Endothelial cell of umbilical vein (primary cell): ENCODE measurements at regions not wholly inside any gene's neighbourhood (a gene's known extent, or its start where the extent isn't known, plus 50 kb on each side); places are given as distances from the start of the nearest gene placed in this dataset.

Experiments
- BruUV-seq: library from RNA; stranded (reverse); fragments of 400-500 nt; replicated peaks from 2 replicates; lab custom pipeline; 2021; lab: Mats Ljungman, UMichigan
- CTCF ChIA-PET: fragments of 300-600, 350-600 bp; sonication (Branson Sonifier 250); formaldehyde crosslinking; loops from one replicate; lab custom pipeline; 2021; ENCODE audit warnings: antibody characterized with exemption, inconsistent platforms; lab: Charles Lee
- POLR2A ChIA-PET: fragments of 300-600, 350-600 bp; sonication (Branson Sonifier 250); formaldehyde crosslinking; loops from one replicate; lab custom pipeline; 2021; ENCODE audit warnings: antibody characterized with exemption, inconsistent platforms; lab: Charles Lee
- DNase-seq: peaks from one replicate; pipeline ENCODE4 v3.0.0-alpha.2; 2011; ENCODE audit warnings: low read depth, low spot score
- FAIRE-seq: peaks from 2 replicates; lab custom pipeline; 2011; peaks lifted over from hg19 to GRCh38; lab: Jason Lieb, UNC
- H2AFZ ChIP-seq: 2 replicates; pipeline ENCODE4 v1.6.0; 2012; ENCODE audit warnings: low read depth, low read length, control low read depth, inconsistent platforms
- H3K27ac ChIP-seq: 2 replicates; pipeline ENCODE4 v1.5.1; 2011; ENCODE audit warnings: low read depth, mild to moderate bottlenecking, control low read depth, low read length, moderate library complexity; ENCODE audit not compliant: insufficient read depth
- H3K27me3 ChIP-seq, 2 experiments: 2 replicates each; pipeline versions ENCODE4 v1.6.0 to v1.6.1; 2011; ENCODE audit warnings: low read length in 2 of 2, mixed read lengths in 1 of 2; ENCODE audit not compliant: control insufficient read depth in 2 of 2, insufficient read depth in 2 of 2
- H3K36me3 ChIP-seq, 2 experiments: 2 replicates in 1 of 2; 3 replicates in 1 of 2; pipeline ENCODE4 v1.5.1; 2011; ENCODE audit warnings: low read length in 2 of 2, mild to moderate bottlenecking in 1 of 2, moderate library complexity in 1 of 2; ENCODE audit not compliant: control insufficient read depth in 2 of 2, insufficient read depth in 2 of 2; ENCODE audit errors: extremely low read depth in 1 of 2
- H3K4me1 ChIP-seq: 3 replicates; pipeline ENCODE4 v1.5.1; 2011; ENCODE audit warnings: mild to moderate bottlenecking, low read length; ENCODE audit not compliant: control insufficient read depth, insufficient read depth; ENCODE audit errors: extremely low read depth
- H3K4me2 ChIP-seq: 2 replicates; pipeline ENCODE4 v1.6.1; 2011; ENCODE audit warnings: low read length, control low read depth, mixed read lengths; ENCODE audit not compliant: insufficient read depth
- H3K4me3 ChIP-seq, 3 experiments: fragments of 200-600 bp in 1 of 3; sonication (generic), shearing (Covaris generic) in 1 of 3; replicated peaks in 1 of 3; 2 replicates each; pipeline ENCODE4 v1.5.1; 2011 to 2016; ENCODE audit warnings: control low read depth in 3 of 3, low read length in 3 of 3, mild to moderate bottlenecking in 2 of 3, inconsistent platforms in 1 of 3, low read depth in 1 of 3, moderate library complexity in 1 of 3; ENCODE audit not compliant: insufficient read depth in 1 of 3
- H3K79me2 ChIP-seq: 2 replicates; pipeline ENCODE4 v1.6.0; 2012; ENCODE audit warnings: low read length, inconsistent platforms; ENCODE audit not compliant: control insufficient read depth, insufficient read depth
- H3K9ac ChIP-seq: replicated peaks from 2 replicates; pipeline ENCODE3; 2011; ENCODE audit warnings: low read length, control low read depth; ENCODE audit not compliant: insufficient read depth; ENCODE audit errors: extremely low read depth
- H3K9me1 ChIP-seq: replicated peaks from 3 replicates; pipeline ENCODE4 v1.6.0; 2011; ENCODE audit warnings: mild to moderate bottlenecking, low read length; ENCODE audit not compliant: control insufficient read depth, insufficient read depth; ENCODE audit errors: extremely low read depth
- H3K9me3 ChIP-seq: replicated peaks from 2 replicates; pipeline ENCODE4 v1.5.1; 2012; ENCODE audit warnings: low read length, inconsistent platforms; ENCODE audit not compliant: control insufficient read depth, insufficient read depth
- H4K20me1 ChIP-seq: replicated peaks from 2 replicates; pipeline ENCODE3; 2011; ENCODE audit warnings: mild to moderate bottlenecking, low read length; ENCODE audit not compliant: control insufficient read depth, insufficient read depth; ENCODE audit errors: extremely low read depth
- EZH2 ChIP-seq: IDR thresholded peaks from 2 replicates; pipeline ENCODE4 v1.6.1; 2012; ENCODE audit warnings: borderline replicate concordance, low read depth, mild to moderate bottlenecking, moderate library complexity, low read length, inconsistent platforms; ENCODE audit not compliant: severe bottlenecking
- FOS ChIP-seq: IDR thresholded peaks from 2 replicates; pipeline ENCODE4 v1.6.1; 2011; ENCODE audit warnings: mild to moderate bottlenecking, low read length, moderate library complexity, borderline replicate concordance; ENCODE audit not compliant: insufficient read depth
- GATA2 ChIP-seq: IDR thresholded peaks from 2 replicates; pipeline ENCODE4 v1.7.0; 2011; ENCODE audit warnings: low read depth, mild to moderate bottlenecking, moderate library complexity, mixed read lengths, low read length; ENCODE audit not compliant: insufficient read length, insufficient read depth
- JUN ChIP-seq: IDR thresholded peaks from 2 replicates; pipeline ENCODE4 v1.6.1; 2011; ENCODE audit warnings: borderline replicate concordance, low read depth; ENCODE audit not compliant: insufficient read length, insufficient read depth
- MYC ChIP-seq: IDR thresholded peaks from one replicate; pipeline ENCODE4 v1.6.1; 2011; ENCODE audit warnings: mild to moderate bottlenecking, low read depth, low read length
- POLR2A ChIP-seq: IDR thresholded peaks from 2 replicates; pipeline ENCODE4 v1.6.1; 2012; ENCODE audit warnings: low read depth, mild to moderate bottlenecking, control low read depth, low read length
- POLR2AphosphoS5 ChIP-seq: IDR thresholded peaks from 2 replicates; pipeline ENCODE4 v1.6.1; 2012; ENCODE audit warnings: low read depth, mild to moderate bottlenecking, control low read depth, low read length, moderate library complexity; ENCODE audit not compliant: insufficient read depth
- dilution Hi-C: fragments of 300-500 bp; cut with MboI; formaldehyde crosslinking; loops from one replicate; pipeline ENCODE4 v1.15.0; 2019; ENCODE audit warnings: low sequenced_read_pairs; ENCODE audit not compliant: extremely low pct_ligation_motif_present
- intact Hi-C: fragments of 100-400 bp; cut with micrococcal nuclease; formaldehyde crosslinking; loops from one replicate; pipeline ENCODE4 v1.10.0; 2022
- TF ChIP-seq, protein P1 (sequence below), 2 donors: IDR thresholded peaks; 1 replicate in 1 of 2; 2 replicates in 1 of 2; pipeline ENCODE4 v1.5.1; 2011; ENCODE audit warnings: low read length in 2 of 2, mild to moderate bottlenecking in 2 of 2, moderate library complexity in 2 of 2, control low read depth in 1 of 2, inconsistent platforms in 1 of 2, low read depth in 1 of 2; ENCODE audit not compliant: insufficient read depth in 1 of 2; ENCODE audit errors: extremely low read depth in 1 of 2
- TF ChIP-seq, protein P2 (sequence below): IDR thresholded peaks from 2 replicates; pipeline ENCODE4 v1.6.1; 2011; ENCODE audit not compliant: insufficient read depth, insufficient read length

DNA sequence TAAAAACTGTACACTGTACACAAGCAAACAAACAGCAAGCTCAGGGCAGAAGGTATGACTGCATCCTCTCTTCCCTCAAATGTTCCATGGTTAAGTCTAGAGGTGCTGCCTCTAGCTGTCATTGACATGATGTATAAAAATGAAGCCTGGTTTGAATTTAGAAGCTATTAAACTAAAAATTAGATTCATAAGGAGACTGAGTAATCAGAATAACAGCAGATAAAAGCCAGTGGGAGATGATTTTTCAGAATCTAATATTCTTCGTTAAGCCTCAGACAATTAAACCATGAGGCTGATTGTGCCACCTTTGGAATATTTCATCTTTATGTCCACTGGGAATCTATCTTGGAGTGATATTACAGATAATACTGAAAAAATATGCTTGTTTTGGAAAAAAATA, 101.4 kb upstream of the ZC3H12C start:
- Histone ChIP-seq H3K9me3 (no peaks in the 10 kb centered on the region), H3K27ac (no peak overlapping the region), H3K9ac (no peak overlapping the region), H3K9me1 (no peaks in the 10 kb centered on the region), H3K79me2 (no peaks in the 10 kb centered on the region), H3K4me3 (no peak overlapping the region), H4K20me1 (no peaks in the 10 kb centered on the region), H2AFZ (no peak overlapping the region), H3K4me2 (no peak overlapping the region), H3K27me3 (no peaks in the 10 kb centered on the region), H3K4me1 (no peaks in the 10 kb centered on the region), H3K36me3 (no peaks in the 10 kb centered on the region)
- intact Hi-C loops, result no loop called here
- ChIA-PET POLR2A (no interaction called here), CTCF (interaction anchor here (1.3 kb wide), 2 partner anchors 16 to 20 kb away, joined by 3 to 4 read pairs; no protein-coding TSS in a partner anchor)
- TF ChIP-seq, protein P1, sequence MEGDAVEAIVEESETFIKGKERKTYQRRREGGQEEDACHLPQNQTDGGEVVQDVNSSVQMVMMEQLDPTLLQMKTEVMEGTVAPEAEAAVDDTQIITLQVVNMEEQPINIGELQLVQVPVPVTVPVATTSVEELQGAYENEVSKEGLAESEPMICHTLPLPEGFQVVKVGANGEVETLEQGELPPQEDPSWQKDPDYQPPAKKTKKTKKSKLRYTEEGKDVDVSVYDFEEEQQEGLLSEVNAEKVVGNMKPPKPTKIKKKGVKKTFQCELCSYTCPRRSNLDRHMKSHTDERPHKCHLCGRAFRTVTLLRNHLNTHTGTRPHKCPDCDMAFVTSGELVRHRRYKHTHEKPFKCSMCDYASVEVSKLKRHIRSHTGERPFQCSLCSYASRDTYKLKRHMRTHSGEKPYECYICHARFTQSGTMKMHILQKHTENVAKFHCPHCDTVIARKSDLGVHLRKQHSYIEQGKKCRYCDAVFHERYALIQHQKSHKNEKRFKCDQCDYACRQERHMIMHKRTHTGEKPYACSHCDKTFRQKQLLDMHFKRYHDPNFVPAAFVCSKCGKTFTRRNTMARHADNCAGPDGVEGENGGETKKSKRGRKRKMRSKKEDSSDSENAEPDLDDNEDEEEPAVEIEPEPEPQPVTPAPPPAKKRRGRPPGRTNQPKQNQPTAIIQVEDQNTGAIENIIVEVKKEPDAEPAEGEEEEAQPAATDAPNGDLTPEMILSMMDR (IDR thresholded peaks at IDR 0.05; ENCODE audit: extremely low read depth in 1 of 2, insufficient read depth in 1 of 2, low read depth in 1 of 2, low read length in 2 of 2), result no peak
- TF ChIP-seq, protein P2, sequence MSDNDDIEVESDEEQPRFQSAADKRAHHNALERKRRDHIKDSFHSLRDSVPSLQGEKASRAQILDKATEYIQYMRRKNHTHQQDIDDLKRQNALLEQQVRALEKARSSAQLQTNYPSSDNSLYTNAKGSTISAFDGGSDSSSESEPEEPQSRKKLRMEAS, result no peak
- BruUV-seq, result no TSS peak
- dilution Hi-C loops, result no loop called here
- DNase-seq (no peak), FAIRE-seq (no peak)

DNA sequence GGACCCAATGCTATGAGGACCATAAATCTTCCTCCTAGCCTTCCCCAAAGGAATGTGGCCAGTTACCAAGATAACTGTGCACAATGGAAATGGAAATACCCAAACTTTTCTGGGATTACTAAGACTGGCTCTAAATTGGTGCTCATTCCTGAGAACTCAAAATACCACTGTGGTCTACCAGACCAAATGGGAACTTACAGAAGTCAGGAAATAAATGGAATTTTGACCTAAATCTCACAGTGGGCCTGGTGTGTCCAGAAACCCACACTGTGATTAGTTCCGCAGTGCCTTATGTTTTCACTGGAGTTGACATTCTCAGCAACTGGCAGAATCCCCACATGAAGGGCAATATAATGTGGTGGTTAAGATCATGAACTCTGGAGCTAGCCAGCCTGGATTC, 99.4 kb upstream of the ZC3H12C start:
- no TSS peak for BruUV-seq
- H4K20me1 ChIP-seq, result no peaks in the 10 kb centered on the region
- ChIA-PET CTCF (interaction anchor here (1.3 kb wide), 1 partner anchor 14 kb away, joined by 3 read pairs; no protein-coding TSS in a partner anchor), POLR2A (no interaction called here)
- no peaks in the 10 kb centered on the region for H3K36me3 ChIP-seq
- no peaks in the 10 kb centered on the region for H3K27me3 ChIP-seq
- H3K79me2 ChIP-seq, result no peaks in the 10 kb centered on the region
- TF ChIP-seq JUN, result no peak
- TF ChIP-seq, protein P1 (IDR thresholded peaks at IDR 0.05; ENCODE audit: extremely low read depth in 1 of 2, insufficient read depth in 1 of 2, low read depth in 1 of 2, low read length in 2 of 2), result no peak
- TF ChIP-seq, protein P2, result no peak
- no peak for TF ChIP-seq EZH2
- no peak for TF ChIP-seq GATA2
- TF ChIP-seq MYC, result no peak
- no peak for TF ChIP-seq POLR2AphosphoS5
- no peak for TF ChIP-seq POLR2A
- TF ChIP-seq FOS, result no peak
- no peak overlapping the region for H3K27ac ChIP-seq
- no peak overlapping the region for H2AFZ ChIP-seq
- no peak for DNase-seq
- dilution Hi-C loops (no loop called here), intact Hi-C loops (no loop called here)
- H3K9me1 ChIP-seq, result no peaks in the 10 kb centered on the region
- H3K4me1 ChIP-seq, result no peaks in the 10 kb centered on the region
- no peak overlapping the region for H3K4me2 ChIP-seq
- no peak for FAIRE-seq
- H3K4me3 ChIP-seq, result no peak overlapping the region
- no peak overlapping the region for H3K9ac ChIP-seq
- no peaks in the 10 kb centered on the region for H3K9me3 ChIP-seq
